ENCODE measurements at regions not wholly inside any gene's neighbourhood (a gene's known extent, or its start where the extent isn't known, plus 50 kb on each side); places are given as distances from the start of the nearest gene placed in this dataset.

- DNase-seq: no peak
- Histone ChIP-seq H3K4me2 (no peak overlapping the region), H3K4me3 (no peak overlapping the region), H4K20me1 (ENCODE audit: insufficient read depth) (no peaks in the 10 kb centered on the region), H2AFZ (no peak overlapping the region), H3K9me3 (ENCODE audit: insufficient read depth, low read depth) (no peaks in the 10 kb centered on the region), H3K79me2 (ENCODE audit: low read depth) (no peaks in the 10 kb centered on the region), H3K4me1 (replicated peaks; ENCODE audit: insufficient read depth) (no peaks in the 10 kb centered on the region), H3K9me2 (ENCODE audit: insufficient read depth) (no peaks in the 10 kb centered on the region), H3K36me3 (ENCODE audit: low read depth) (no peaks in the 10 kb centered on the region), H3K27me3 (ENCODE audit: insufficient read depth, low read depth) (peaks cover 40% of the 10 kb centered on the region), H3K27ac (no peak overlapping the region), H3F3A (ENCODE audit: insufficient read depth, low read depth) (no peaks in the 10 kb centered on the region)
- ChIA-PET POLR2A (ENCODE audit: unreplicated experiment) (no interaction called here), CTCF (no interaction called here)
- intact Hi-C loops (cut with micrococcal nuclease; ENCODE audit: unreplicated experiment): no loop called here
- no TSS peak for BruUV-seq (replicated peaks)
- TF ChIP-seq EZH2 (IDR thresholded peaks at IDR 0.05; ENCODE audit: low read depth) (no peak), CTCF (conservative IDR thresholded peaks at IDR 0.05) (no peak)
These were observed 155.1 kb downstream of the GLI2 start for GRCh38 chr2:120890566-120891360.

- no peaks in the 10 kb centered on the region for H3K4me1 ChIP-seq (replicated peaks; ENCODE audit: insufficient read depth)
- no peaks in the 10 kb centered on the region for H3F3A ChIP-seq (ENCODE audit: insufficient read depth, low read depth)
- peaks cover 28% of the 10 kb centered on the region for H3K27me3 ChIP-seq (ENCODE audit: insufficient read depth, low read depth)
- H3K4me3 ChIP-seq: no peak overlapping the region
- no peak overlapping the region for H3K4me2 ChIP-seq
- no peaks in the 10 kb centered on the region for H4K20me1 ChIP-seq (ENCODE audit: insufficient read depth)
- intact Hi-C loops (cut with micrococcal nuclease; ENCODE audit: unreplicated experiment): no loop called here
- ChIA-PET POLR2A (ENCODE audit: unreplicated experiment) (no interaction called here), CTCF (no interaction called here)
- BruUV-seq (replicated peaks): no TSS peak
- no peak overlapping the region for H3K27ac ChIP-seq
- H3K36me3 ChIP-seq (ENCODE audit: low read depth): no peaks in the 10 kb centered on the region
- no peaks in the 10 kb centered on the region for H3K9me2 ChIP-seq (ENCODE audit: insufficient read depth)
- H3K9me3 ChIP-seq (ENCODE audit: insufficient read depth, low read depth): no peaks in the 10 kb centered on the region
- TF ChIP-seq CTCF (conservative IDR thresholded peaks at IDR 0.05): no peak
- TF ChIP-seq EZH2 (IDR thresholded peaks at IDR 0.05; ENCODE audit: low read depth): no peak
- DNase-seq: no peak
- H2AFZ ChIP-seq: no peak overlapping the region
- no peaks in the 10 kb centered on the region for H3K79me2 ChIP-seq (ENCODE audit: low read depth)
These were observed 156.8 kb downstream of the GLI2 start for GRCh38 chr2:120892271-120892966.

GRCh38 chr2:120892967-120893667 is 157.4 kb downstream of the GLI2 start:
- Histone ChIP-seq H3K36me3 (ENCODE audit: low read depth) (no peaks in the 10 kb centered on the region), H3K79me2 (ENCODE audit: low read depth) (no peaks in the 10 kb centered on the region), H3K27ac (no peak overlapping the region), H2AFZ (no peak overlapping the region), H4K20me1 (ENCODE audit: insufficient read depth) (no peaks in the 10 kb centered on the region), H3F3A (ENCODE audit: insufficient read depth, low read depth) (no peaks in the 10 kb centered on the region), H3K4me3 (no peak overlapping the region), H3K4me2 (no peak overlapping the region), H3K4me1 (replicated peaks; ENCODE audit: insufficient read depth) (no peaks in the 10 kb centered on the region), H3K9me3 (ENCODE audit: insufficient read depth, low read depth) (no peaks in the 10 kb centered on the region), H3K9me2 (ENCODE audit: insufficient read depth) (no peaks in the 10 kb centered on the region), H3K27me3 (ENCODE audit: insufficient read depth, low read depth) (peaks cover 21% of the 10 kb centered on the region)
- no TSS peak for BruUV-seq (replicated peaks)
- CTCF ChIA-PET: no interaction called here
- intact Hi-C loops (cut with micrococcal nuclease; ENCODE audit: unreplicated experiment): no loop called here
- POLR2A ChIA-PET (ENCODE audit: unreplicated experiment): no interaction called here
- DNase-seq: no peak
- TF ChIP-seq EZH2 (IDR thresholded peaks at IDR 0.05; ENCODE audit: low read depth) (no peak), CTCF (conservative IDR thresholded peaks at IDR 0.05) (no peak)
